Limb (tissue), 2 donors: ENCODE measurements at regions not wholly inside any gene's neighbourhood (a gene's known extent, or its start where the extent isn't known, plus 50 kb on each side); places are given as distances from the start of the nearest gene placed in this dataset.
"Not testable (repeated sequence)": the region's sequence is repeated elsewhere in the genome, so short reads cannot be mapped to it uniquely, and the experiment has no call there.

Experiments used
- DNase-seq, 2 donors: peaks; one replicate each; pipeline ENCODE4 v3.0.0-alpha.2; 2016; ENCODE audit errors: extremely low spot score in 2 of 2

- peak in 1 of 2 donors; percentile 38 for DNase-seq
Observed at GRCh38 chr20:64327223-64327549, 71.6 kb downstream of the PCMTD2 start.

GRCh38 chr20:64327550-64328317 lies 72.2 kb downstream of the PCMTD2 start:
- DNase-seq, result peak in 1 of 2 donors; percentile 68

GRCh38 chr20:64328595-64329250 lies 73.2 kb downstream of the PCMTD2 start:
- DNase-seq, result not testable (repeated sequence)

GRCh38 chr20:64332627-64333026 lies 77.1 kb downstream of the PCMTD2 start:
- DNase-seq, result not testable (repeated sequence)
